ENCODE measurements at regions not wholly inside any gene's neighbourhood (a gene's known extent, or its start where the extent isn't known, plus 50 kb on each side); places are given as distances from the start of the nearest gene placed in this dataset.

- DNase-seq = no peak
- no peak overlapping the region for H3K4me3 ChIP-seq (ENCODE audit: low read length)
- H3K9me3 ChIP-seq (ENCODE audit: control insufficient read depth, insufficient read depth, low read length) = peaks cover 19% of the 10 kb centered on the region
- WGBS (ENCODE audit: insufficient coverage) = 75% methylated on average over 2 of the region's 2 CpGs
- intact Hi-C loops (cut with micrococcal nuclease) = no loop called here
- Mint-ChIP-seq H3K27me3 (ENCODE audit: low read depth in 2 of 2) (no peaks in the 10 kb centered on the region), H3K4me3 (no peak overlapping the region), H3K9me3 (peaks cover 10% of the 10 kb centered on the region in 2 donors), H3K36me3 (no peaks in the 10 kb centered on the region), H3K27ac (no peak overlapping the region), H3K4me1 (no peaks in the 10 kb centered on the region)
- no peak overlapping the region for H3K27ac ChIP-seq (ENCODE audit: low read length)
- no peaks in the 10 kb centered on the region for H3K4me1 ChIP-seq (ENCODE audit: control insufficient read depth, insufficient read depth, low read length)
- no peak for ATAC-seq
- TF ChIP-seq CTCF (IDR thresholded peaks at IDR 0.05) = no peak
- no peaks in the 10 kb centered on the region for H3K27me3 ChIP-seq (ENCODE audit: control insufficient read depth, insufficient read depth, low read length)
- H3K36me3 ChIP-seq (ENCODE audit: control insufficient read depth, insufficient read depth, low read length) = no peaks in the 10 kb centered on the region
Observed at GRCh38 chr2:13676269-13676668, 956.2 kb upstream of the LRATD1 start.

GRCh38 chr2:13681936-13682335 is 950.6 kb upstream of the LRATD1 start:
- TF ChIP-seq CTCF (IDR thresholded peaks at IDR 0.05) = no peak
- H3K36me3 ChIP-seq (ENCODE audit: control insufficient read depth, insufficient read depth, low read length) = no peaks in the 10 kb centered on the region
- Mint-ChIP-seq H3K4me3 (no peak overlapping the region), H3K9me3 (peaks cover 6 to 8% of the 10 kb centered on the region in 2 donors), H3K36me3 (no peaks in the 10 kb centered on the region), H3K27ac (no peak overlapping the region), H3K4me1 (no peaks in the 10 kb centered on the region), H3K27me3 (ENCODE audit: low read depth in 2 of 2) (no peaks in the 10 kb centered on the region)
- DNase-seq (no peak), ATAC-seq (no peak)
- H3K4me1 ChIP-seq (ENCODE audit: control insufficient read depth, insufficient read depth, low read length) = no peaks in the 10 kb centered on the region
- H3K4me3 ChIP-seq (ENCODE audit: low read length) = no peak overlapping the region
- H3K27me3 ChIP-seq (ENCODE audit: control insufficient read depth, insufficient read depth, low read length) = no peaks in the 10 kb centered on the region
- H3K27ac ChIP-seq (ENCODE audit: low read length) = no peak overlapping the region
- intact Hi-C loops (cut with micrococcal nuclease) = no loop called here
- peaks cover 13% of the 10 kb centered on the region for H3K9me3 ChIP-seq (ENCODE audit: control insufficient read depth, insufficient read depth, low read length)

GRCh38 chr2:13682540-13683272 is 949.8 kb upstream of the LRATD1 start:
- no peak for ATAC-seq
- Histone ChIP-seq H3K4me1 (ENCODE audit: control insufficient read depth, insufficient read depth, low read length) (no peaks in the 10 kb centered on the region), H3K27me3 (ENCODE audit: control insufficient read depth, insufficient read depth, low read length) (no peaks in the 10 kb centered on the region), H3K4me3 (ENCODE audit: low read length) (no peak overlapping the region), H3K9me3 (ENCODE audit: control insufficient read depth, insufficient read depth, low read length) (peaks cover 11% of the 10 kb centered on the region), H3K27ac (ENCODE audit: low read length) (no peak overlapping the region), H3K36me3 (ENCODE audit: control insufficient read depth, insufficient read depth, low read length) (no peaks in the 10 kb centered on the region)
- Mint-ChIP-seq H3K4me3 (no peak overlapping the region), H3K36me3 (no peaks in the 10 kb centered on the region), H3K4me1 (no peaks in the 10 kb centered on the region), H3K27ac (no peak overlapping the region), H3K27me3 (ENCODE audit: low read depth in 2 of 2) (no peaks in the 10 kb centered on the region), H3K9me3 (peaks cover 6 to 8% of the 10 kb centered on the region in 2 donors)
- no peak for TF ChIP-seq CTCF (IDR thresholded peaks at IDR 0.05)
- no peak for DNase-seq
- intact Hi-C loops (cut with micrococcal nuclease) = no loop called here
- WGBS (ENCODE audit: insufficient coverage) = 44% methylated on average over 3 of the region's 4 CpGs

- no peak overlapping the region for H3K27ac Mint-ChIP-seq
- ATAC-seq = no peak
- no peaks in the 10 kb centered on the region for H3K4me1 Mint-ChIP-seq
- DNase-seq = no peak
- peaks cover 4% of the 10 kb centered on the region for H3K9me3 ChIP-seq (ENCODE audit: control insufficient read depth, insufficient read depth, low read length)
- H3K36me3 Mint-ChIP-seq = peaks cover 5% of the 10 kb centered on the region
- H3K4me3 ChIP-seq (ENCODE audit: low read length) = no peak overlapping the region
- no peak overlapping the region for H3K27ac ChIP-seq (ENCODE audit: low read length)
- no peaks in the 10 kb centered on the region for H3K27me3 Mint-ChIP-seq (ENCODE audit: low read depth in 2 of 2)
- no peaks in the 10 kb centered on the region for H3K4me1 ChIP-seq (ENCODE audit: control insufficient read depth, insufficient read depth, low read length)
- no peaks in the 10 kb centered on the region for H3K36me3 ChIP-seq (ENCODE audit: control insufficient read depth, insufficient read depth, low read length)
- intact Hi-C loops (cut with micrococcal nuclease) = no loop called here
- peaks cover 4 to 6% of the 10 kb centered on the region in 2 donors for H3K9me3 Mint-ChIP-seq
- no peaks in the 10 kb centered on the region for H3K27me3 ChIP-seq (ENCODE audit: control insufficient read depth, insufficient read depth, low read length)
- H3K4me3 Mint-ChIP-seq = no peak overlapping the region
- WGBS (ENCODE audit: insufficient coverage) = no CpG with 5 or more reads among the region's 1 CpG
- TF ChIP-seq CTCF (IDR thresholded peaks at IDR 0.05) = no peak
Observed at GRCh38 chr2:13686262-13686661, 946.3 kb upstream of the LRATD1 start.

Measured in natural killer cell (primary cell).